GM19463 (cell line): ENCODE measurements at regions not wholly inside any gene's neighbourhood (a gene's known extent, or its start where the extent isn't known, plus 50 kb on each side); places are given as distances from the start of the nearest gene placed in this dataset.
"Not testable (repeated sequence)": the region's sequence is repeated elsewhere in the genome, so short reads cannot be mapped to it uniquely, and the experiment has no call there.

Experiments used
- ATAC-seq: cut with Tn5 transposase; IDR thresholded peaks from one replicate; pipeline ENCODE4 v1.9.1; 2021; ENCODE audit warnings: mild to moderate bottlenecking, moderate library complexity; ENCODE audit not compliant: unreplicated experiment

DNA sequence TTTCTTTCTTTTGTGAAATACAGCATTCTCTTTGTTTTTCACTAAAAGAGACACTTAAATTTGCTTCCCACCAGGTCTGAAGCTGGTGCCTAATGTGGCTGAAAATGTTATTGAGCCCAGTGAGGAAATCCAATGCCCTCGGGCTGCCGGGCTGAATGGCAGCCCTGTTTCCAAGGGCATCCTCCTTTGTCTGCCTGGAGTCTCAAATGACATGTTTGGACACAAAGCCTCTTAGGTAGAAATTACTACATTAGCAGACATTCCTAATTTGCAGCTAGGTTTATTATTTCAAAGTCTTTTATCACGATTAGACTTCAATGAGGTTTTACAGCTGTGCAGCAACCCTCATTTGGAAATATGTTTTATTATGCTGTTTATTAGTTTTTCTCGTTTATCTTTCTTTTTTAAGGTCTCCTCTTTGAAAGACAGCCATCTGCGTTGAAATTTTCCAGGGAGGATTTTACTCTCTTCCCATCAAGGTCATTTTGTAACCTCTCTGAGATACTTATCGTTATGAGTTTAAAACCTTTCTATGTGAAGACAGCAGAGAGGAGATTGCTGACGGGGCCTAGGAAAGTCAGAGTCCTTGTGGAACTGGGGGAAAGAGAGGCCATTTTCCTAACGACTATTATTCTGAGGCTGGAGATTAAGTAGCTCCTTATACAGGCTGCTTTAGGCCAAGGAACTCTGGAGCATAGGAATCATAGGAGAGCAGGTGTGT is 59.0 kb upstream of the ZNF532 start:
- ATAC-seq, result no peak

- ATAC-seq, result peak; percentile 98
Observed at GRCh38 chr18:58806826-58807714, 57.6 kb upstream of the ZNF532 start.

DNA sequence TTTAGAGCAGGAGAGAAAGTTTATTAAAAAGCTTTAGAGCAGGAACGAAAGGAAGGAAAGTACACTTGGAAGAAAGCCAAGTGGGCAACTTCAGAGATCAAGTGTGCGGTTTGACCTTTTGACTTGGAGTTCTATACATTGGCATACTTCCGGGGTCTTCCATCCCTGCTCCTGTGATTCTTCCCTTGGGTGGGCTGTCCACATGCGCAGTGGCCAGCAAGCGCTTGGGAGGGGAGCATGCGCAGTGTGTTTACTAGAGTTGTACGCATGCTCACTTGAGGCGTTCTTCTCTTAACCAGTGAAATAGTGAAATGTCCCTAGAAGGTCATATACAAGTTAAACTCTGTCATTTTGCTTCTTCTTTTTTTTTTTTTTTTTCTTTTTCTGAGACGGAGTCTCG is 56.9 kb upstream of the ZNF532 start:
- ATAC-seq, result no peak

GRCh38 chr18:58808349-58808748 is 56.3 kb upstream of the ZNF532 start:
- ATAC-seq, result no peak

- ATAC-seq, result not testable (repeated sequence)
Observed at GRCh38 chr18:58811859-58812258, 52.8 kb upstream of the ZNF532 start.

GRCh38 chr18:58813105-58813504 is 51.6 kb upstream of the ZNF532 start:
- no peak for ATAC-seq

DNA sequence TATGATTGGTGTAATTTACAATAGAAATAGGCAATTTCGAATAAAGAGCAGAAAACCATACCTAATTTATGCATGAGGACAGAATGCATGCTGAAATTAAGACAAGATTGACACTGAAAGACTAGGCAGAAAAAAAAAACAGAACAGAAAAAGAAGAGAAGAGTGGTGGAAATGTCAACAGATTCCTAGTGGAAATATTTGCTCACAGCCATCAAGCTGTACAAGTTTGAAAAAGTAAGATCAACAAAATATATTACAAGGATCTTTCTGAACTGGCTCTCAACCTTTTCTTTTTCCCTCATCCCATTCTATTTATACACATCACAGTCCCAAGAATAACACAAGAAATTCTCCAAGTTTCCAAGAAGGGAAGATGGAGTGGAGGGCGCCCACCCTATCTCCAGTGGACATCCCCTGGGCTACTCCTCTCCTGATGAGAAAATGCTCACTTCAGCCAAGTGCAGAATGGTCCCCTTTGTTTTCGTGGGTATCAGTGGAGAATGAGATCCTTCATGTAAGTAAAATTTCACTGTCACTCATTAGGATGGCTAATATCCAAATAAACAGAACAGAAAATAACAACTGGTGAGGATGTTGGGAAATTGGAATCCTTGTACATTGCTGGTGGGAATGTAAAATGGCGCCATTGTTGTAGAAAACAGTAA is 51.0 kb upstream of the ZNF532 start:
- no peak for ATAC-seq

GRCh38 chr18:58814317-58814716 is 50.4 kb upstream of the ZNF532 start:
- ATAC-seq, result no peak
